OCI-LY1 (cell line): ENCODE measurements at regions not wholly inside any gene's neighbourhood (a gene's known extent, or its start where the extent isn't known, plus 50 kb on each side); places are given as distances from the start of the nearest gene placed in this dataset.
"Not testable (repeated sequence)": the region's sequence is repeated elsewhere in the genome, so short reads cannot be mapped to it uniquely, and the experiment has no call there.

Source experiments
- H2AFZ ChIP-seq: fragments of 200-600 bp; sonication (generic), shearing (Covaris generic); 2 replicates; pipeline ENCODE4 v1.6.0; 2014; ENCODE audit warnings: antibody characterized with exemption, mild to moderate bottlenecking, low read length
- H3F3A ChIP-seq: fragments of 200-600 bp; sonication (generic), shearing (Covaris generic); 2 replicates; pipeline ENCODE4 v1.6.0; 2014; ENCODE audit warnings: mild to moderate bottlenecking, antibody characterized with exemption, low read length, moderate library complexity; ENCODE audit not compliant: insufficient read depth
- H3K27ac ChIP-seq: fragments of 200-600 bp; sonication (generic); 2 replicates; pipeline ENCODE4 v1.5.1; 2014; ENCODE audit warnings: low read length, mixed run types, mild to moderate bottlenecking, low read depth; ENCODE audit not compliant: poor library complexity, severe bottlenecking
- H3K27me3 ChIP-seq: fragments of 200-600 bp; sonication (generic); 2 replicates; pipeline ENCODE4 v1.6.0; 2014; ENCODE audit warnings: antibody characterized with exemption, mild to moderate bottlenecking, low read length, moderate library complexity; ENCODE audit not compliant: insufficient read depth
- H3K36me3 ChIP-seq: fragments of 200-600 bp; sonication (generic); 2 replicates; pipeline ENCODE4 v1.6.1; 2014; ENCODE audit warnings: mild to moderate bottlenecking, antibody characterized with exemption, low read length, moderate library complexity, mixed read lengths; ENCODE audit not compliant: insufficient read depth
- H3K4me1 ChIP-seq: fragments of 200-600 bp; sonication (generic); 2 replicates; pipeline ENCODE4 v1.5.1; 2014; ENCODE audit warnings: mild to moderate bottlenecking, low read length, moderate library complexity; ENCODE audit not compliant: insufficient read depth, severe bottlenecking
- H3K4me2 ChIP-seq: fragments of 200-600 bp; sonication (generic), shearing (Covaris generic); 2 replicates; pipeline ENCODE4 v1.6.1; 2014; ENCODE audit warnings: low read length
- H3K4me3 ChIP-seq: fragments of 200-600 bp; sonication (generic); 2 replicates; pipeline ENCODE4 v1.5.1; 2014; ENCODE audit warnings: low read length, low read depth, mild to moderate bottlenecking, mixed read lengths; ENCODE audit not compliant: poor library complexity, severe bottlenecking
- H3K79me2 ChIP-seq: fragments of 200-600 bp; shearing (Covaris generic); 2 replicates; pipeline ENCODE4 v1.6.1; 2016; ENCODE audit warnings: mixed run types, low read length, mixed read lengths; ENCODE audit not compliant: insufficient read depth
- H3K9ac ChIP-seq: fragments of 200-600 bp; sonication (generic), shearing (Covaris generic); 2 replicates; pipeline ENCODE4 v1.6.1; 2014; ENCODE audit warnings: mild to moderate bottlenecking, low read length, mixed read lengths
- H3K9me2 ChIP-seq: fragments of 200-600 bp; sonication (generic), shearing (Covaris generic); 2 replicates; pipeline ENCODE4 v1.6.1; 2014; ENCODE audit warnings: low read depth, mild to moderate bottlenecking, low read length, mixed read lengths
- H3K9me3 ChIP-seq: fragments of 200-600 bp; shearing (Covaris generic); 2 replicates; pipeline ENCODE4 v1.6.1; 2014; ENCODE audit warnings: low read length, mixed read lengths
- H4K20me1 ChIP-seq: fragments of 200-600 bp; sonication (generic), shearing (Covaris generic); 2 replicates; pipeline ENCODE4 v1.6.0; 2016; ENCODE audit warnings: mild to moderate bottlenecking, low read length; ENCODE audit not compliant: insufficient read depth
- EZH2 ChIP-seq: fragments of 200-600 bp; sonication (generic), shearing (Covaris generic); IDR thresholded peaks from 2 replicates; pipeline ENCODE4 v1.8.0; 2017; ENCODE audit warnings: borderline replicate concordance, mixed run types, mild to moderate bottlenecking, antibody characterized with exemption, low read length, moderate library complexity, mixed read lengths
- TF ChIP-seq, protein P1 (sequence below): fragments of 200-600 bp; sonication (generic), shearing (Covaris generic); IDR thresholded peaks from 2 replicates; pipeline ENCODE4 v1.5.1; 2017; ENCODE audit warnings: mild to moderate bottlenecking, antibody characterized with exemption, low read length, moderate library complexity, mixed read lengths

GRCh38 chr20:47980336-47981177 lies 195.3 kb upstream of the SULF2 start:
- Histone ChIP-seq H3K9ac (no peak overlapping the region), H3K79me2 (no peaks in the 10 kb centered on the region), H3K4me2 (no peak overlapping the region), H3K4me3 (no peak overlapping the region), H4K20me1 (no peaks in the 10 kb centered on the region), H3K9me3 (no peaks in the 10 kb centered on the region), H3F3A (no peaks in the 10 kb centered on the region), H3K4me1 (no peaks in the 10 kb centered on the region), H3K36me3 (no peaks in the 10 kb centered on the region), H3K27me3 (peaks cover 5% of the 10 kb centered on the region; the same call in 1 of the 2 replicates), H2AFZ (no peak overlapping the region), H3K9me2 (no peaks in the 10 kb centered on the region), H3K27ac (no peak overlapping the region)
- no peak for TF ChIP-seq EZH2
- TF ChIP-seq, protein P1, sequence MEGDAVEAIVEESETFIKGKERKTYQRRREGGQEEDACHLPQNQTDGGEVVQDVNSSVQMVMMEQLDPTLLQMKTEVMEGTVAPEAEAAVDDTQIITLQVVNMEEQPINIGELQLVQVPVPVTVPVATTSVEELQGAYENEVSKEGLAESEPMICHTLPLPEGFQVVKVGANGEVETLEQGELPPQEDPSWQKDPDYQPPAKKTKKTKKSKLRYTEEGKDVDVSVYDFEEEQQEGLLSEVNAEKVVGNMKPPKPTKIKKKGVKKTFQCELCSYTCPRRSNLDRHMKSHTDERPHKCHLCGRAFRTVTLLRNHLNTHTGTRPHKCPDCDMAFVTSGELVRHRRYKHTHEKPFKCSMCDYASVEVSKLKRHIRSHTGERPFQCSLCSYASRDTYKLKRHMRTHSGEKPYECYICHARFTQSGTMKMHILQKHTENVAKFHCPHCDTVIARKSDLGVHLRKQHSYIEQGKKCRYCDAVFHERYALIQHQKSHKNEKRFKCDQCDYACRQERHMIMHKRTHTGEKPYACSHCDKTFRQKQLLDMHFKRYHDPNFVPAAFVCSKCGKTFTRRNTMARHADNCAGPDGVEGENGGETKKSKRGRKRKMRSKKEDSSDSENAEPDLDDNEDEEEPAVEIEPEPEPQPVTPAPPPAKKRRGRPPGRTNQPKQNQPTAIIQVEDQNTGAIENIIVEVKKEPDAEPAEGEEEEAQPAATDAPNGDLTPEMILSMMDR: no peak

- H3K9ac ChIP-seq, H4K20me1 ChIP-seq, H3K4me2 ChIP-seq, H2AFZ ChIP-seq, H3K4me1 ChIP-seq, H3K79me2 ChIP-seq, H3K27me3 ChIP-seq, H3K9me2 ChIP-seq, H3K27ac ChIP-seq, H3K4me3 ChIP-seq, H3K36me3 ChIP-seq, H3F3A ChIP-seq, H3K9me3 ChIP-seq: not testable (repeated sequence)
Observed at GRCh38 chr20:47979361-47980095, 194.2 kb upstream of the SULF2 start.

- H3F3A ChIP-seq, H3K9me2 ChIP-seq, H3K36me3 ChIP-seq, H3K9me3 ChIP-seq, H4K20me1 ChIP-seq, H3K4me2 ChIP-seq, H3K27ac ChIP-seq, H3K27me3 ChIP-seq, H3K9ac ChIP-seq, H3K4me3 ChIP-seq, H2AFZ ChIP-seq, H3K4me1 ChIP-seq, H3K79me2 ChIP-seq: not testable (repeated sequence)
Observed at GRCh38 chr20:47978428-47979120, 193.3 kb upstream of the SULF2 start.

GRCh38 chr20:47977789-47978252 lies 192.5 kb upstream of the SULF2 start:
- H3K9me3 ChIP-seq, H3K27ac ChIP-seq, H3K4me3 ChIP-seq, H3K79me2 ChIP-seq, H3K9me2 ChIP-seq, H4K20me1 ChIP-seq, H2AFZ ChIP-seq, H3K4me1 ChIP-seq, H3F3A ChIP-seq, H3K9ac ChIP-seq, H3K4me2 ChIP-seq, H3K27me3 ChIP-seq, H3K36me3 ChIP-seq: not testable (repeated sequence)

GRCh38 chr20:47977017-47977788 lies 191.9 kb upstream of the SULF2 start:
- not testable (repeated sequence) for H3F3A ChIP-seq, H4K20me1 ChIP-seq, H3K9me3 ChIP-seq, H2AFZ ChIP-seq, H3K4me2 ChIP-seq, H3K9me2 ChIP-seq, H3K4me1 ChIP-seq, H3K79me2 ChIP-seq, H3K4me3 ChIP-seq, H3K27ac ChIP-seq, H3K36me3 ChIP-seq, H3K9ac ChIP-seq, H3K27me3 ChIP-seq
